ENCODE measurements at regions not wholly inside any gene's neighbourhood (a gene's known extent, or its start where the extent isn't known, plus 50 kb on each side); places are given as distances from the start of the nearest gene placed in this dataset.

- TF ChIP-seq CTCF (conservative IDR thresholded peaks at IDR 0.05; ENCODE audit: low read length) = no peak
- no peak for TF ChIP-seq EZH2phosphoT487 (IDR thresholded peaks at IDR 0.05; ENCODE audit: borderline replicate concordance, low read depth, low read length)
These were observed 170.8 kb upstream of the ZNF267 start for GRCh38 chr16:31702796-31703195.
